Progenitor cell of endocrine pancreas (in vitro differentiated cells): ENCODE measurements at regions not wholly inside any gene's neighbourhood (a gene's known extent, or its start where the extent isn't known, plus 50 kb on each side); places are given as distances from the start of the nearest gene placed in this dataset.

ENCODE experiments used
- DNase-seq: peaks from one replicate; pipeline ENCODE4 v3.0.0; 2021; ENCODE audit warnings: low spot score; ENCODE audit not compliant: unreplicated experiment
- H3K27ac Mint-ChIP-seq: 2 replicates; pipeline ENCODE4 v1.8.0; 2021; ENCODE audit warnings: mild to moderate bottlenecking, moderate library complexity, mixed read lengths
- H3K27me3 Mint-ChIP-seq: 2 replicates; pipeline ENCODE4 v1.8.0; 2021; ENCODE audit warnings: mixed read lengths
- H3K36me3 Mint-ChIP-seq: 2 replicates; pipeline ENCODE4 v1.8.0; 2022; ENCODE audit warnings: mixed read lengths; ENCODE audit not compliant: insufficient read depth
- H3K4me1 Mint-ChIP-seq: 2 replicates; pipeline ENCODE4 v1.8.0; 2021; ENCODE audit warnings: low read depth, mixed read lengths
- H3K4me3 Mint-ChIP-seq: 2 replicates; pipeline ENCODE4 v1.8.0; 2021; ENCODE audit warnings: low read depth, mild to moderate bottlenecking, moderate library complexity, mixed read lengths
- H3K9me3 Mint-ChIP-seq: 2 replicates; pipeline ENCODE4 v1.8.0; 2021; ENCODE audit warnings: low read depth, mixed read lengths
- CTCF ChIP-seq: fragments of 200-600 bp; sonication (generic); IDR thresholded peaks from one replicate; pipeline ENCODE4 v1.5.0; 2021; ENCODE audit warnings: antibody characterized with exemption, mild to moderate bottlenecking; ENCODE audit not compliant: unreplicated experiment

GRCh38 chr10:5584895-5585516 is 60.2 kb downstream of the CALML3 start:
- Mint-ChIP-seq H3K27me3 (no peaks in the 10 kb centered on the region), H3K4me1 (peaks cover 36% of the 10 kb centered on the region), H3K4me3 (no peak overlapping the region), H3K9me3 (peaks cover 10% of the 10 kb centered on the region), H3K27ac (no peak overlapping the region), H3K36me3 (peaks cover 3% of the 10 kb centered on the region)
- no peak for TF ChIP-seq CTCF
- no peak for DNase-seq

- H3K4me3 Mint-ChIP-seq, result no peak overlapping the region
These were observed 60.9 kb downstream of the CALML3 start for GRCh38 chr10:5585517-5586206.

GRCh38 chr10:5587151-5588079 is 62.7 kb downstream of the CALML3 start:
- no peak for TF ChIP-seq CTCF
- peaks cover 3% of the 10 kb centered on the region for H3K27me3 Mint-ChIP-seq
- H3K36me3 Mint-ChIP-seq, result no peaks in the 10 kb centered on the region
- no peaks in the 10 kb centered on the region for H3K9me3 Mint-ChIP-seq
- H3K27ac Mint-ChIP-seq, result no peak overlapping the region
- no peak overlapping the region for H3K4me3 Mint-ChIP-seq
- DNase-seq, result no peak
- H3K4me1 Mint-ChIP-seq, result peaks cover 42% of the 10 kb centered on the region

More at GRCh38 chr10:5585517-5586206, 60.9 kb downstream of the CALML3 start:
- no peak for TF ChIP-seq CTCF
- Mint-ChIP-seq H3K27me3 (no peaks in the 10 kb centered on the region), H3K27ac (no peak overlapping the region), H3K36me3 (peaks cover 3% of the 10 kb centered on the region), H3K4me1 (peaks cover 38% of the 10 kb centered on the region), H3K9me3 (peaks cover 8% of the 10 kb centered on the region)
- no peak for DNase-seq

GRCh38 chr10:5588080-5588453 is 63.3 kb downstream of the CALML3 start:
- no peak for DNase-seq
- H3K4me3 Mint-ChIP-seq, result no peak overlapping the region
- peaks cover 42% of the 10 kb centered on the region for H3K4me1 Mint-ChIP-seq
- peaks cover 3% of the 10 kb centered on the region for H3K27me3 Mint-ChIP-seq
- no peaks in the 10 kb centered on the region for H3K9me3 Mint-ChIP-seq
- TF ChIP-seq CTCF, result no peak
- H3K27ac Mint-ChIP-seq, result no peak overlapping the region
- H3K36me3 Mint-ChIP-seq, result no peaks in the 10 kb centered on the region

- no peak for TF ChIP-seq CTCF
- peaks cover 38% of the 10 kb centered on the region for H3K4me1 Mint-ChIP-seq
These were observed 63.8 kb downstream of the CALML3 start for GRCh38 chr10:5588603-5589002.

More at GRCh38 chr10:5588603-5589002, 63.8 kb downstream of the CALML3 start:
- Mint-ChIP-seq H3K4me3 (no peak overlapping the region), H3K9me3 (no peaks in the 10 kb centered on the region), H3K27me3 (peaks cover 3% of the 10 kb centered on the region), H3K27ac (no peak overlapping the region), H3K36me3 (no peaks in the 10 kb centered on the region)
- no peak for DNase-seq
